K562 (cell line): ENCODE measurements at regions not wholly inside any gene's neighbourhood (a gene's known extent, or its start where the extent isn't known, plus 50 kb on each side); places are given as distances from the start of the nearest gene placed in this dataset.

Experiments used
- CBX5 ChIP-seq: IDR thresholded peaks from 2 replicates; pipeline ENCODE4 v1.6.1; 2014; ENCODE audit warnings: low read depth, borderline replicate concordance
- MTA1 ChIP-seq: fragments of 450-650 bp; IDR thresholded peaks from 2 replicates; pipeline ENCODE4 v1.6.1; 2017; ENCODE audit warnings: borderline replicate concordance
- NFXL1 ChIP-seq: fragments of 450-650 bp; formaldehyde crosslinking; IDR thresholded peaks from 2 replicates; pipeline ENCODE4 v1.4.0; 2021; ENCODE audit warnings: mild to moderate bottlenecking
- ZBTB33 ChIP-seq: sonication (generic); formaldehyde crosslinking; IDR thresholded peaks from 2 replicates; pipeline ENCODE4 v1.8.1; 2023; ENCODE audit warnings: mild to moderate bottlenecking, missing genetic modification reagents
- ZHX1 ChIP-seq: fragments of 150-350 bp; conservative IDR thresholded peaks from 2 replicates; pipeline ENCODE4 v1.6.1; 2014; ENCODE audit warnings: low read length
- ZZZ3 ChIP-seq: fragments of 450-650 bp; IDR thresholded peaks from 2 replicates; pipeline ENCODE4 v1.6.1; 2016; ENCODE audit warnings: antibody characterized with exemption, mild to moderate bottlenecking, moderate library complexity

- TF ChIP-seq MTA1 = no peak
- no peak for TF ChIP-seq ZHX1
- no peak for TF ChIP-seq CBX5
- no peak for TF ChIP-seq ZZZ3
- TF ChIP-seq ZBTB33 (CRISPR knock-in tag) = no peak
- TF ChIP-seq NFXL1 (CRISPR knock-in tag) = no peak
Observed at GRCh38 chr22:26744892-26745808, 87.8 kb downstream of the MIAT start.
